Esophagus muscularis mucosa (tissue), 4 donors: ENCODE measurements at regions not wholly inside any gene's neighbourhood (a gene's known extent, or its start where the extent isn't known, plus 50 kb on each side); places are given as distances from the start of the nearest gene placed in this dataset.

Experiments
- DNase-seq: peaks from one replicate; pipeline ENCODE4 v3.0.0-alpha.2; 2017; ENCODE audit errors: extremely low spot score
- H3K27ac ChIP-seq, 4 donors: fragments of 200-600 bp; sonication (generic); replicated peaks in 1 of 4; 1 replicate in 3 of 4; 2 replicates in 1 of 4; pipeline ENCODE4 v1.5.1; 2016 to 2019; ENCODE audit warnings: mild to moderate bottlenecking in 1 of 4
- H3K27me3 ChIP-seq, 4 donors: fragments of 200-600 bp; sonication (generic); one replicate each; pipeline versions ENCODE4 v1.5.1 to v1.6.0; 2016 to 2019
- H3K36me3 ChIP-seq, 4 donors: fragments of 200-600 bp; sonication (generic); one replicate each; pipeline ENCODE4 v1.5.1; 2016 to 2019
- H3K4me1 ChIP-seq, 4 donors: fragments of 200-600 bp; sonication (generic); one replicate each; pipeline ENCODE4 v1.5.1; 2016 to 2019
- H3K4me3 ChIP-seq, 4 donors: fragments of 200-600 bp; sonication (generic); 1 replicate in 2 of 4; 2 replicates in 2 of 4; pipeline ENCODE4 v1.5.1; 2016 to 2019; ENCODE audit warnings: mild to moderate bottlenecking in 4 of 4, moderate library complexity in 1 of 4
- H3K9me3 ChIP-seq, 4 donors: fragments of 200-600 bp; sonication (generic); 1 replicate in 3 of 4; 2 replicates in 1 of 4; pipeline ENCODE4 v1.5.1; 2016 to 2019
- EP300 ChIP-seq: sonication (generic); formaldehyde crosslinking; IDR thresholded peaks from one replicate; pipeline ENCODE4 v1.6.1; 2017; ENCODE audit warnings: antibody characterized with exemption
- POLR2A ChIP-seq: fragments of 450-650 bp; IDR thresholded peaks from one replicate; pipeline ENCODE4 v1.6.1; 2017; ENCODE audit warnings: antibody characterized with exemption, moderate library complexity, mild to moderate bottlenecking, low read depth
- POLR2AphosphoS5 ChIP-seq, 2 donors: sonication (generic); formaldehyde crosslinking; IDR thresholded peaks; one replicate each; pipeline ENCODE4 v1.6.1; 2017; ENCODE audit warnings: antibody characterized with exemption in 2 of 2
- WGBS: methylation state at CpG from one replicate; pipeline ENCODE4 v1.1.5; 2018; 5-methylcytosine and 5-hydroxymethylcytosine counted together
- intact Hi-C: fragments of 100-400 bp; cut with DNase I; formaldehyde crosslinking; loops from one replicate; pipeline ENCODE4 v1.15.1; 2023
- TF ChIP-seq, protein P1 (sequence below), 3 experiments: fragments of 200-600 bp in 2 of 3; fragments of 450-650 bp in 1 of 3; sonication (generic) in 2 of 3; IDR thresholded peaks; one replicate each; pipeline ENCODE4 v1.5.1; 2017 to 2019; ENCODE audit warnings: antibody characterized with exemption in 3 of 3, mild to moderate bottlenecking in 2 of 3, moderate library complexity in 1 of 3

DNA sequence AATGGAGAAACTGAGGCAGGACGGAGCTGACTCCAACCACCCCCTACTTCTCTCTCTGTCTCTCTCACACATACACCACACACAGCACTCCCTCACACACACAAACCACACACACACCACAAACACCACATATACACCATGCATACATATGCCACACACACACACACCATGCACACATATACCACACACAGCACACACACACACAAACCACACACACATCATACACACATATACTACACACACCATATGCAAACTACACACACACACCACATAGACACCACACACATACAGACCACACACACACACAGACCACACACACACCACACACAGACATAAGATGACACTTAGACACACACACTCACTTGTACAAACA is 94.3 kb downstream of the RIPK4 start:
- intact Hi-C loops, result no loop called here
- no peak for TF ChIP-seq EP300
- no peak for TF ChIP-seq POLR2AphosphoS5 (IDR thresholded peaks at IDR 0.05)
- no peak for TF ChIP-seq POLR2A
- TF ChIP-seq, protein P1, sequence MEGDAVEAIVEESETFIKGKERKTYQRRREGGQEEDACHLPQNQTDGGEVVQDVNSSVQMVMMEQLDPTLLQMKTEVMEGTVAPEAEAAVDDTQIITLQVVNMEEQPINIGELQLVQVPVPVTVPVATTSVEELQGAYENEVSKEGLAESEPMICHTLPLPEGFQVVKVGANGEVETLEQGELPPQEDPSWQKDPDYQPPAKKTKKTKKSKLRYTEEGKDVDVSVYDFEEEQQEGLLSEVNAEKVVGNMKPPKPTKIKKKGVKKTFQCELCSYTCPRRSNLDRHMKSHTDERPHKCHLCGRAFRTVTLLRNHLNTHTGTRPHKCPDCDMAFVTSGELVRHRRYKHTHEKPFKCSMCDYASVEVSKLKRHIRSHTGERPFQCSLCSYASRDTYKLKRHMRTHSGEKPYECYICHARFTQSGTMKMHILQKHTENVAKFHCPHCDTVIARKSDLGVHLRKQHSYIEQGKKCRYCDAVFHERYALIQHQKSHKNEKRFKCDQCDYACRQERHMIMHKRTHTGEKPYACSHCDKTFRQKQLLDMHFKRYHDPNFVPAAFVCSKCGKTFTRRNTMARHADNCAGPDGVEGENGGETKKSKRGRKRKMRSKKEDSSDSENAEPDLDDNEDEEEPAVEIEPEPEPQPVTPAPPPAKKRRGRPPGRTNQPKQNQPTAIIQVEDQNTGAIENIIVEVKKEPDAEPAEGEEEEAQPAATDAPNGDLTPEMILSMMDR (IDR thresholded peaks at IDR 0.05), result no peak
- 90% methylated on average over 1 of the region's 1 CpG for WGBS
- no peak for DNase-seq
- Histone ChIP-seq H3K9me3 (no peaks in the 10 kb centered on the region), H3K4me3 (no peak overlapping the region), H3K27ac (no peak overlapping the region), H3K27me3 (peaks cover 0 to 24% (median 0%) of the 10 kb centered on the region in 4 donors), H3K36me3 (no peaks in the 10 kb centered on the region), H3K4me1 (no peaks in the 10 kb centered on the region)

GRCh38 chr21:41671859-41672542 is 94.9 kb downstream of the RIPK4 start:
- Histone ChIP-seq H3K9me3 (no peaks in the 10 kb centered on the region), H3K36me3 (no peaks in the 10 kb centered on the region), H3K4me3 (no peak overlapping the region), H3K27ac (no peak overlapping the region), H3K27me3 (peaks cover 0 to 24% (median 0%) of the 10 kb centered on the region in 4 donors), H3K4me1 (no peaks in the 10 kb centered on the region)
- TF ChIP-seq, protein P1 (IDR thresholded peaks at IDR 0.05), result no peak
- no peak for TF ChIP-seq POLR2AphosphoS5 (IDR thresholded peaks at IDR 0.05)
- no peak for TF ChIP-seq EP300
- no peak for TF ChIP-seq POLR2A
- intact Hi-C loops, result no loop called here
- WGBS, result 85% methylated on average over 12 of the region's 22 CpGs
- DNase-seq, result no peak

- intact Hi-C loops, result no loop called here
- H3K36me3 ChIP-seq, result no peaks in the 10 kb centered on the region
- no peaks in the 10 kb centered on the region for H3K4me1 ChIP-seq
- H3K27ac ChIP-seq, result no peak overlapping the region
- peaks cover 0 to 28% (median 0%) of the 10 kb centered on the region in 4 donors for H3K27me3 ChIP-seq
- WGBS, result 79% methylated on average over 4 of the region's 4 CpGs
- H3K9me3 ChIP-seq, result no peaks in the 10 kb centered on the region
- TF ChIP-seq POLR2A (no peak), EP300 (no peak), POLR2AphosphoS5 (IDR thresholded peaks at IDR 0.05) (no peak)
- TF ChIP-seq, protein P1 (IDR thresholded peaks at IDR 0.05), result no peak
- DNase-seq, result no peak
- no peak overlapping the region for H3K4me3 ChIP-seq
These were observed 95.6 kb downstream of the RIPK4 start for GRCh38 chr21:41671212-41671762.

DNA sequence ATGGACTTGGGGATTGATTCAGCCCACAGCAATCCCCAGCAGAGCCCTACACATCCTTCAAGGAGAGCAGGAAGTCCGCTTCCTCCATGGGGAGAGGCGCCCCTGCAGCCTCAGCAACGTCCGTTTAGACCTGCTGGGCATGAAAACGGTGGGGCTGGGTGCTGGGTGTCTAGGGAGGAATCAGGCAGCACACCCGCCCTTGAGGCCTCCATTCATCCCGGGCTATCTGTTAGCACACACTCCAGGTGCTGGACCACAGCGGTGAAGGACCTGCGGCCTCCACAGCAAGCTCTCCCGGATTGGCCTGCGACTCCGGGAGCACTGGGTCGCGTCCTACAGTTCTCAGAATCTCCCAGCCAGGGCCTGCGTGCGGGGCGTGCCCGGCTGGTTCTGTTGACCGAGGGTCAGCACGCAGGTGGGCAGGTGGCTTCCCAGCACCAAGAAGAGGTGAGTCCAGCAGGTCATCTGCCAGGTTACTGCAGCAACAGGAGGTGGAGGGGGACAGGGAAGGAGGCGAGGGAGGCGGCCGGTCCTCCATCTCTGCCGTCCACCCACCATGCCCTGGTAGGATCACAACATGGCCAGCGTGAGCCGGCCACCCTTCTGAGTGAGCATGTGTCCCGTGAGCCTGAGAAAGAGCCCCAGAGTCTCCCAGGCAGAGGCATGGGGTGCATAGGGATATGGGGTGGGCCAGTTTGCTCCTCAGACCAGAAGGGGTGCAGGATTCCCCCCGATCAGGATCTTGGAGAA is 96.6 kb downstream of the RIPK4 start:
- no peak for DNase-seq
- Histone ChIP-seq H3K4me1 (peaks cover 0 to 2% (median under 1%) of the 10 kb centered on the region in 4 donors), H3K9me3 (no peaks in the 10 kb centered on the region), H3K4me3 (no peak overlapping the region), H3K36me3 (no peaks in the 10 kb centered on the region), H3K27ac (no peak overlapping the region), H3K27me3 (peaks cover 0 to 38% (median 0%) of the 10 kb centered on the region in 4 donors)
- WGBS, result 93% methylated on average over 6 of the region's 28 CpGs
- intact Hi-C loops, result no loop called here
- TF ChIP-seq POLR2A (no peak), EP300 (no peak), POLR2AphosphoS5 (IDR thresholded peaks at IDR 0.05) (no peak)
- TF ChIP-seq, protein P1 (IDR thresholded peaks at IDR 0.05), result no peak
